Esophagus squamous epithelium (tissue), 5 donors: ENCODE measurements at regions not wholly inside any gene's neighbourhood (a gene's known extent, or its start where the extent isn't known, plus 50 kb on each side); places are given as distances from the start of the nearest gene placed in this dataset.

ENCODE experiments used
- DNase-seq: peaks from one replicate; lab custom pipeline; 2025; lab: John Stamatoyannopoulos, UW
- H3K27ac ChIP-seq, 4 donors: fragments of 200-600 bp; sonication (generic); one replicate each; pipeline ENCODE4 v1.5.1; 2016 to 2019; ENCODE audit warnings: mild to moderate bottlenecking in 1 of 4
- H3K27me3 ChIP-seq, 4 donors: fragments of 200-600 bp; sonication (generic); 1 replicate in 3 of 4; 2 replicates in 1 of 4; pipeline versions ENCODE4 v1.5.1 to v1.6.0; 2017 to 2021; ENCODE audit warnings: antibody characterized with exemption in 1 of 4
- H3K36me3 ChIP-seq, 3 donors: fragments of 200-600 bp; sonication (generic); one replicate each; pipeline ENCODE4 v1.5.1; 2016 to 2019
- H3K4me1 ChIP-seq, 3 donors: fragments of 200-600 bp; sonication (generic); one replicate each; pipeline ENCODE4 v1.5.1; 2017 to 2019
- H3K4me3 ChIP-seq, 4 donors: fragments of 200-600 bp; sonication (generic); 1 replicate in 3 of 4; 2 replicates in 1 of 4; pipeline ENCODE4 v1.5.1; 2016 to 2019; ENCODE audit warnings: mild to moderate bottlenecking in 2 of 4, moderate library complexity in 1 of 4
- H3K9me3 ChIP-seq, 3 donors: fragments of 200-600 bp; sonication (generic); one replicate each; pipeline ENCODE4 v1.5.1; 2016 to 2019
- CTCF ChIP-seq, 6 experiments: fragments of 450-650 bp in 4 of 6; fragments of 200-600 bp in 2 of 6; sonication (generic) in 2 of 6; IDR thresholded peaks; one replicate each; pipeline ENCODE4 v1.5.1; 2016 to 2019; ENCODE audit warnings: antibody characterized with exemption in 6 of 6, mild to moderate bottlenecking in 4 of 6, moderate library complexity in 4 of 6
- POLR2A ChIP-seq, 4 donors: fragments of 450-650 bp; IDR thresholded peaks; one replicate each; pipeline ENCODE4 v1.6.1; 2017; ENCODE audit warnings: antibody characterized with exemption in 4 of 4, mild to moderate bottlenecking in 4 of 4, moderate library complexity in 3 of 4
- WGBS, 2 donors: methylation state at CpG; one replicate each; pipeline ENCODE4 v1.1.5; 2018; 5-methylcytosine and 5-hydroxymethylcytosine counted together
- intact Hi-C: fragments of 100-400 bp; cut with DNase I; formaldehyde crosslinking; loops from one replicate; pipeline ENCODE4 v1.15.0; 2022
- donor health status: DM: yes; HTN: yes; CAD: no.

GRCh38 chr12:92290350-92290695, 144.7 kb upstream of the BTG1 start:
- WGBS, 2 donors: 70 to 79% methylated on average over 1 of the region's 1 CpG
- no peak for TF ChIP-seq CTCF (IDR thresholded peaks at IDR 0.05)
- no peak for TF ChIP-seq POLR2A (IDR thresholded peaks at IDR 0.05)
- Histone ChIP-seq H3K4me3 (no peak overlapping the region), H3K36me3 (no peaks in the 10 kb centered on the region), H3K27ac (no peak overlapping the region), H3K27me3 (no peaks in the 10 kb centered on the region), H3K4me1 (peaks cover 0 to 6% (median 5%) of the 10 kb centered on the region in 3 donors), H3K9me3 (no peaks in the 10 kb centered on the region)
- intact Hi-C loops: no loop called here
- no peak for DNase-seq

- Histone ChIP-seq H3K27me3 (no peaks in the 10 kb centered on the region), H3K9me3 (no peaks in the 10 kb centered on the region), H3K36me3 (no peaks in the 10 kb centered on the region), H3K4me3 (no peak overlapping the region), H3K27ac (no peak overlapping the region), H3K4me1 (peaks cover 0 to 6% (median 5%) of the 10 kb centered on the region in 3 donors)
- TF ChIP-seq CTCF (IDR thresholded peaks at IDR 0.05) (no peak), POLR2A (IDR thresholded peaks at IDR 0.05) (no peak)
- 47 to 60% methylated on average over 4 to 5 of the region's 5 CpGs for WGBS, 2 donors
- intact Hi-C loops: no loop called here
- no peak for DNase-seq
These were observed 144.1 kb upstream of the BTG1 start for GRCh38 chr12:92289629-92290349.

- no peak for TF ChIP-seq CTCF (IDR thresholded peaks at IDR 0.05)
- TF ChIP-seq POLR2A (IDR thresholded peaks at IDR 0.05): no peak
- 84 to 96% methylated on average over 8 of the region's 8 CpGs for WGBS, 2 donors
- Histone ChIP-seq H3K9me3 (no peaks in the 10 kb centered on the region), H3K36me3 (no peaks in the 10 kb centered on the region), H3K4me1 (peaks cover 0 to 6% (median 5%) of the 10 kb centered on the region in 3 donors), H3K27ac (no peak overlapping the region), H3K4me3 (no peak overlapping the region), H3K27me3 (no peaks in the 10 kb centered on the region)
- intact Hi-C loops: no loop called here
- no peak for DNase-seq
These were observed 142.9 kb upstream of the BTG1 start for GRCh38 chr12:92288561-92288960.

GRCh38 chr12:92278378-92278828, 132.8 kb upstream of the BTG1 start:
- no peaks in the 10 kb centered on the region for H3K9me3 ChIP-seq
- no peak for DNase-seq
- H3K4me3 ChIP-seq: no peak overlapping the region
- intact Hi-C loops: no loop called here
- no peaks in the 10 kb centered on the region for H3K27me3 ChIP-seq
- no peaks in the 10 kb centered on the region for H3K4me1 ChIP-seq
- peak overlapping the region in 3 of 4 donors; percentile 5 to 49 (median 16) for H3K27ac ChIP-seq
- TF ChIP-seq CTCF (IDR thresholded peaks at IDR 0.05) (no peak), POLR2A (IDR thresholded peaks at IDR 0.05) (no peak)
- H3K36me3 ChIP-seq: no peaks in the 10 kb centered on the region
- 40 to 48% methylated on average over 2 of the region's 2 CpGs for WGBS, 2 donors

GRCh38 chr12:92277795-92278194, 132.1 kb upstream of the BTG1 start:
- intact Hi-C loops: no loop called here
- Histone ChIP-seq H3K4me3 (no peak overlapping the region), H3K27ac (no peak overlapping the region), H3K27me3 (no peaks in the 10 kb centered on the region), H3K4me1 (peaks cover 0 to 4% (median 0%) of the 10 kb centered on the region in 3 donors), H3K36me3 (no peaks in the 10 kb centered on the region), H3K9me3 (no peaks in the 10 kb centered on the region)
- WGBS, 2 donors: 50 to 91% methylated on average over 1 to 2 of the region's 2 CpGs
- no peak for TF ChIP-seq CTCF (IDR thresholded peaks at IDR 0.05)
- TF ChIP-seq POLR2A (IDR thresholded peaks at IDR 0.05): no peak
- no peak for DNase-seq
